NB4 (cell line): ENCODE measurements at regions not wholly inside any gene's neighbourhood (a gene's known extent, or its start where the extent isn't known, plus 50 kb on each side); places are given as distances from the start of the nearest gene placed in this dataset.

Experiments used
- DNase-seq: peaks from one replicate; pipeline ENCODE4 v3.0.0; 2010; ENCODE audit warnings: low read depth
- H3K4me3 ChIP-seq: one replicate; pipeline ENCODE4 v1.5.1; 2011; ENCODE audit warnings: mild to moderate bottlenecking, low read depth, low read length, moderate library complexity
- MYC ChIP-seq: IDR thresholded peaks from 2 replicates; pipeline ENCODE4 v1.6.1; 2011; ENCODE audit warnings: low read depth, low read length
- POLR2A ChIP-seq: IDR thresholded peaks from 2 replicates; pipeline ENCODE4 v1.6.1; 2011; ENCODE audit warnings: mild to moderate bottlenecking; ENCODE audit not compliant: insufficient read length; ENCODE audit errors: extremely low read depth
- TF ChIP-seq, protein P1 (sequence below): IDR thresholded peaks from 2 replicates; pipeline ENCODE4 v1.6.1; 2011; ENCODE audit warnings: low read depth, low read length
- TF ChIP-seq, protein P2 (sequence below): IDR thresholded peaks from one replicate; pipeline ENCODE4 v1.5.1; 2012; ENCODE audit warnings: low read depth, low read length

DNA sequence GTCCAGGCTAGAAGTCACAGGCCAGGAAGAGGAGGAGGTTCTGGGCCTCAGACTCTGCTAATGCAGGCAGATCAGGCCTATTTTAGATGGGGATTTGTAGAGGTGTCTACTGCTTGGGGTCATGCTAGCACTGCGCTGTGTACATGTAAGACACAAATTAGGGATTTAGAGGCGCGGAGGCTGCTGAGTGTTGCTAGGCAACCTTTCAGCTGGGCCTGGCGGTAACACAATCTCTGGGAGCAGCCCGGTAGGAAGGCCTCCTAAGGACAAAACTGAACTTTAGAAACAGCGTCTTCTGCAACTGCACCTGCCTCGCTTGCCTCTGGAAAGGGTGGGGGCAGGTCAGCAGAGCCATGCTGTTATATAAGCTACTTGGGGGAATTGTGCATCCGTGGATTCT lies 147.9 kb downstream of the MACROH2A1 start:
- TF ChIP-seq, protein P1, sequence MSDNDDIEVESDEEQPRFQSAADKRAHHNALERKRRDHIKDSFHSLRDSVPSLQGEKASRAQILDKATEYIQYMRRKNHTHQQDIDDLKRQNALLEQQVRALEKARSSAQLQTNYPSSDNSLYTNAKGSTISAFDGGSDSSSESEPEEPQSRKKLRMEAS: no peak
- TF ChIP-seq, protein P2, sequence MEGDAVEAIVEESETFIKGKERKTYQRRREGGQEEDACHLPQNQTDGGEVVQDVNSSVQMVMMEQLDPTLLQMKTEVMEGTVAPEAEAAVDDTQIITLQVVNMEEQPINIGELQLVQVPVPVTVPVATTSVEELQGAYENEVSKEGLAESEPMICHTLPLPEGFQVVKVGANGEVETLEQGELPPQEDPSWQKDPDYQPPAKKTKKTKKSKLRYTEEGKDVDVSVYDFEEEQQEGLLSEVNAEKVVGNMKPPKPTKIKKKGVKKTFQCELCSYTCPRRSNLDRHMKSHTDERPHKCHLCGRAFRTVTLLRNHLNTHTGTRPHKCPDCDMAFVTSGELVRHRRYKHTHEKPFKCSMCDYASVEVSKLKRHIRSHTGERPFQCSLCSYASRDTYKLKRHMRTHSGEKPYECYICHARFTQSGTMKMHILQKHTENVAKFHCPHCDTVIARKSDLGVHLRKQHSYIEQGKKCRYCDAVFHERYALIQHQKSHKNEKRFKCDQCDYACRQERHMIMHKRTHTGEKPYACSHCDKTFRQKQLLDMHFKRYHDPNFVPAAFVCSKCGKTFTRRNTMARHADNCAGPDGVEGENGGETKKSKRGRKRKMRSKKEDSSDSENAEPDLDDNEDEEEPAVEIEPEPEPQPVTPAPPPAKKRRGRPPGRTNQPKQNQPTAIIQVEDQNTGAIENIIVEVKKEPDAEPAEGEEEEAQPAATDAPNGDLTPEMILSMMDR: no peak
- no peak for TF ChIP-seq POLR2A
- TF ChIP-seq MYC: no peak
- no peak for DNase-seq
- H3K4me3 ChIP-seq: no peak overlapping the region

DNA sequence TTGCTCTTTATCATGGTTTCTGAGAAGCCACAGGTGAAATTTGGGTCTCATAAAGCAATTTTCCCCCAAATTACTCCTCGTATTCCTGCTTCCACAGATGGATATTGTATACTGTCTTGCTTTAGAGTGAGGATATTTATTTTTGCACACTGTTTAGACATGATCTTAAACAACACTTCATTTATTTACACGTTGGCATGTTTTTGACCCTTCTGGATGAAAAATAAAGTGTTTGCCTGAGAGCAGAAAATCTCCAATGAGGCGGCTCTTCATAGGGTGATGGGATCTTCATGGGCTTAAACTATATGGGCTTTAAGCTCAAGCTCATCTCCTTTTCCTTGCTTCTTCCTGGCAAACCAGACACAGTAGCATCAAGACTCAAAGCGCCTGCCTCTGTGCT lies 148.4 kb downstream of the MACROH2A1 start:
- no peak for TF ChIP-seq MYC
- no peak for DNase-seq
- no peak overlapping the region for H3K4me3 ChIP-seq

DNA sequence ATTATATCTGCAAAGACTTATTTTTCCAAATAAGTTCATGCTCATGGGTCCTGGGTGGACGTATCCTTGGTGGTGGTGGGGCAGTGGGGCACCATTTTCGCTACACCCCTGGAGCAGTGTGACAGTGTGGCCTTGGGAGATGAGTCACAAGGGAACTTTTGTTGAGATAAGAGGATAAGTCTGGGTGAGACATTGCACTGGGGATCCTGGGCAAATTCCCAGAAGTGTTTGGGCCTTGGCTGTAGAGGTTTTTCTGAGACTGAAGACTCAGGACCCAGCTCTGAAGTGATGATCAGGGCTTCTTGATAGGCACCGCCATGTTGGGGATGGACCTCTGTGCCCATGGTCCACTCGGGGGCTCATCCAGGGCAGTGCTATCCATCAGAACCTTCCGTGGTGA lies 149.4 kb downstream of the MACROH2A1 start:
- H3K4me3 ChIP-seq: no peak overlapping the region
- TF ChIP-seq MYC: no peak
- TF ChIP-seq, protein P2: no peak
- no peak for TF ChIP-seq POLR2A
- TF ChIP-seq, protein P1: no peak
- DNase-seq: no peak

DNA sequence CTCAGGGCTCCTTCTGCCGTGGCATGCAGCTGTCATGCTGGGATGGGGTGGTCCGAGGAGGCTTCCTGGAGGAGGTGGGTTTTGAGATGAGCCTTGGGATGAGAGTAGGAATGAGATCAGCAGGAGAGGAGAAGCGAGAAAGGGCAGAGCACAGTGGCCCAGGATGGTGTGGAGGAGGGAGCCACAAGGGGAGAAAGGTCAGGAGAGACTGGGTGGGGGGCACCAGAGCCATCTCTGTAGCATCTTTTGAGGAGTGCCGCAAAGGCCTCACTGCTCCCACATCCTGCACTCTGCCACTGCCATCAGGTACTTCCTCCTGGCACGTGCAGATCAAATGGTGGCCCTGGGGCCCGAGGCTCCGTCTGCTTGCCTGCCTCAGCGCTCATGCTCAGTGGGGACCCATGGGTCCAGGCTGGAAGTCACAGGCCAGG lies 150.2 kb downstream of the MACROH2A1 start:
- no peak overlapping the region for H3K4me3 ChIP-seq
- TF ChIP-seq POLR2A (no peak), MYC (no peak)
- DNase-seq: no peak

DNA sequence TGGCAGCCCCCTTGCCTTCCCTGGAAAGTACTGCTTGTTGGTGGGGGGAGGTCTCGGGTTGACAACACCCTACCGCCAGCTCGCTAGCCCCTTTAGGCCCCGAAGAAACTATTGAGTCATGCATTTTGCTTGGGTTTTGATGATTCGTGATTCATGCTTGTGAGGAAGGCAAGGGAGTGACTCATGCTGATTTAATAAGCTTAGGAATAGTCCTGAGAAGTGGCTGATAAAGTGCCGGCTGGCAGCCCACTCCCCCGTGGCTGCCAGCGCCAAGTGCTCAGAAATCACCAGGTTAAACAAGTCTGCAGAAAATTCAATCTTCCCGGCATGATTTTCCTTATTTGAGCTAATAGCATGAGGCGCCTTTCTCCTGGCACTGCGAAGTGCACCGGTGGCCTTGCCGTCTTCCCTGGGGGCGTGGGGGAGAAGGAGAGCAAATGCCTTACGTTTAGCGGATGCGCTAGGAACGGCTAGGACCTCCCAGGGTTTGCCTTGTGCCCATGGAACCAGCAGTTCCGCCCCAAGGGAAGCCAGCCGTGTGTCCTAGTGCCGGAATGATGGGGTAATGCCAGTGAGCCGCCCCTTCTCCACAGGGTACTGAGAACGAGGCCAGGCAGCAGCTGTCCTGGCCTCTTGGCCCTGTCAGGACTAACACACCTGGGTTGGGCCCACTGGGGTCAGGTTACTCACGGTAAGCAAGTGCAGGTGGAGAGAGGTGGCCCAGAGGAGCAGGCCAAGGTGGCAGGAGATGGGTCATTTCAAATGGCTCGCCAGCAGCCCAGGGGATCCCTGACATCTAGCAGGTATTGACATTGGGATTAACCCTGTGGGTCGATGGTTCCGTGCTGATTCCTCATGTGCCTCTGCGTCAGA lies 151.9 kb downstream of the MACROH2A1 start:
- no peak overlapping the region for H3K4me3 ChIP-seq
- peak; percentile 85 for DNase-seq
- TF ChIP-seq, protein P2: no peak
- TF ChIP-seq, protein P1: peak; percentile 33; the same call in 1 of the 2 replicates

DNA sequence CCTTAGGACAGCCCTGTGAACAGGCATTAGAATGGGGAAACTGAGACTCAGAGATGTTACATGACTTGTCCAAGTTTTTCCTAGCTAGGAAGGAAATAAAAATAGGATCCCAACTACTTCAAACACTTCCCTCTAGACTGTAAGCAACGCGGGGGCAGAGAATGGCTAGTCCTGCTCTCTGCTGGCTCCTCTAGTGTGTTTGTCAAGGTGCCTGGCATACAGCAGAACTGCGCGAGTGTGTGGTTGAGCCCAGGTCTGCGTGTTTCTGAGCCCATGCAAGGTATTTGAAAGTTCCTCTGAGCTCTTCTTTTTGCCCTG lies 152.5 kb downstream of the MACROH2A1 start:
- no peak for DNase-seq
- TF ChIP-seq, protein P2: no peak
- TF ChIP-seq MYC (no peak), POLR2A (no peak)
- TF ChIP-seq, protein P1: no peak
- no peak overlapping the region for H3K4me3 ChIP-seq
